Colon (tissue), 2 donors: ENCODE measurements at regions not wholly inside any gene's neighbourhood (a gene's known extent, or its start where the extent isn't known, plus 50 kb on each side); places are given as distances from the start of the nearest gene placed in this dataset.
"Not testable (repeated sequence)": the region's sequence is repeated elsewhere in the genome, so short reads cannot be mapped to it uniquely, and the experiment has no call there.

Source experiments
- FAIRE-seq: peaks from 2 replicates; lab custom pipeline; 2012; peaks lifted over from hg19 to GRCh38; lab: Jason Lieb, UNC
- donor health status: control.
- donor health status: control.

DNA sequence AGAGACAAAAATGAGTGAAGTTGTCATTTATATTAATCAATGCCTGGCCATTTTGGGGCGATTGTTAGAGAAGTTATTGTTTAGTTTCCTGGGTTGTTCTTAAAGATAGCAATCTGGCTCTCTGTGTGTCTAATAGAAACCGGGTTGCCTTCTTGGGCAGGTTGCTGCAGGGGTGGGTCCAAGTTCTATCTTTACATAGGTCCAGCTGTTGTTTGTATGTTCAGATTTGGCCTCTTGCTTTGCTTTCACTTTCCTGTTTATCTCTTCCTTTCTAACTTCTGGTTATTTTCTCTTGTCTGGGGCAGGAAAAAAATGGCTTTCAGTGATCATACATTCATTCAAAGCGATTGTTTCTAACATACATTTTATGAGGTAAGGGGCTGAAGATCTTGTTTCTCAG, 128.4 kb upstream of the NOX3 start:
- FAIRE-seq: no peak

DNA sequence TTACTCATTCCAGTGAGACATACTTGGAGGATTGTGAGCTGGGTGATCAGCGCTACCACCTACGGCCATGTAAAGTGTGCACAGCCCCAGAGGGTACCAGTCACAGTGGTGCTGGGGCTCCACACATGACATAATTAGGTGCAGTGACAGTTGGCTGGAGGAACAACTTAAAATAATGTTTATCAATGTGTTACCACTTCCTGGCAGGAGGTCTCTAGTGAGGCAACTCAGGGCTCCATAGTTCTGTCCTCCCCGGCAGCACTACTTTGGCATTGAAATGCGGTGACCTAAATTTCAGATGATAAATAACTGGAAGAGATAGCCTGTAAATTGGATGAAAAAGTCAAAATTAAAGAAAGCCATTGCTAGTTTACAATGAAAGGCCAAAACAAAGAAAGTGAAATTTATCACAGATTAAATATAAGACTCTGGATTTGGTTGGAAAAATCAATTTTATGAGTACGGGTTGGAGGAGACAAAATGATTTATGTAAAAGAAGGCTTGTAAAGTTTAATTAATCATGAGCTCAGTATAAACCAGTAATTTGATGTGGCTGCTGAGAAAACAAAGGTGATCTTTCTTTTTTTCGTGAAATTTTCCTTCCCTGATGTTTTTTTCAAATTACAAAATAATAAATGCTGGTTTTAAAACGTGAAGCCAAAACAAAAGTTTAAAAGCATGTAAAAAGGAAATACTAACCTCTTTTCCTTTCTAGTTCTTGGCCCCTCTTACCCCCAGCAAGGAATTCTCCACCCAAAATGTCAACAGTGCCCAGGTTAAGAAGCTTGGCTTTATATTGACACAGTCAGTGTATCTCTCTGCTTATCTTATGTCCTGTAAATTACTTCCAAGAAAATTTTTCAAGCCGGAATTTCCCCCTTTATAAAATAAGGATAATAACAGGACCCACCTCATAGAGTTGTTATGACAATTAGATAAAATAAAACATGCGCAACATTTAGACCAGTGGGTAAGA, 126.7 kb upstream of the NOX3 start:
- no peak for FAIRE-seq

DNA sequence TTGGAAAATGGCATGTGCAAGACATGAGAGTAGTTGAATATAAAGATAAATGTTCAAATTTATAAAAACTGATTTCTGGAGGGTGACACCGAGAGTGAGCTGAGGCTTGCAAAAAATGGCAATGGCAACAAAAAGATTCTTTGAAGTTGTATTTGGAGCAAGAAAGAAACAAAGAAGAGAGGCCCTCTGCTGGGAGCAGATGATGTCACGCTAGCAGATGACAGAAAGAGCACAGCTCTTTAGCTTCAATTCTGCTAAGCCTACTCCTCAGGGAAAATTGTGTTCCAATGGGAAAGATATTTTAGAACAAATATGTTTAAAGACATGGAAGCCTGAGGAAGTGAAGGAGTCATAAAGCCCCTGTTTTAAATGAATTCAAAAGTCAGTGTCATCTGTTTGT, 125.3 kb upstream of the NOX3 start:
- FAIRE-seq: no peak

DNA sequence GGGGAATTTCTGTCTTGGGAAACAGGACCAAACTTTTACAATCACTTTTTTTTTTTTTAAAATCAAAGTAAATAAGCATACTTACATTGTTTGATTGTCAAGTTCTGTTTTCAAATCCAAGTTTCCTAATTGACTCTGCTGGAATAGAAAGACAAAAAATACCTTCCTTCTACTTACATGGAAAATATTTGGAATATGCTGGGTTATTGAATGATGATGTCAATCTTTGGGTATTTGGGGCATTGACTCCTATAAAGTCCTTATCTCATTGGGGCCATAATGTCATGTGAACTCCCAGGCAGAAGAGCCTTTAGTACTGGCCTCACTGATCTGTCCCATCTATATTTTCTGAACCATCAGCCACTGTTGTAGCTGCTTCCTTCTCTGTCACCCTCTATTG, 122.6 kb upstream of the NOX3 start:
- FAIRE-seq: no peak

DNA sequence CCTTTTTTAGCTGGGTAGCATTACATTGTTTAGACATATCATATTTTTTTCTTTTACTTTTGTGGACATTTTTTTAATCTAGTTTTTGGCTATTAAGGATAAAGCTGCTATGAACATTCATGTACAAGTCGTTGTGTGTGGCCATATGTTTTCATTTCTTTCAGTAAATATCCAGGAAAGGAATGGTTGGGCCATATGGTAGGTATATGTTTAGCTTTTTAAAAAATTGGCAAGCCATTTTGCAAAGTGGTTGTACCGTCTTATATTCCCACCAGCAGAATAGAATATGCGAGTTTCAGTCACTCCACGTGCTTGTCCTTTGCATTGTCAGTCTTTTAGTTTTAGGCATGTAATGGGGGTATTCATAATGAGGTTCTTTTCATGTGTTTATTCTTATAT, 106.3 kb upstream of the NOX3 start:
- no peak for FAIRE-seq

DNA sequence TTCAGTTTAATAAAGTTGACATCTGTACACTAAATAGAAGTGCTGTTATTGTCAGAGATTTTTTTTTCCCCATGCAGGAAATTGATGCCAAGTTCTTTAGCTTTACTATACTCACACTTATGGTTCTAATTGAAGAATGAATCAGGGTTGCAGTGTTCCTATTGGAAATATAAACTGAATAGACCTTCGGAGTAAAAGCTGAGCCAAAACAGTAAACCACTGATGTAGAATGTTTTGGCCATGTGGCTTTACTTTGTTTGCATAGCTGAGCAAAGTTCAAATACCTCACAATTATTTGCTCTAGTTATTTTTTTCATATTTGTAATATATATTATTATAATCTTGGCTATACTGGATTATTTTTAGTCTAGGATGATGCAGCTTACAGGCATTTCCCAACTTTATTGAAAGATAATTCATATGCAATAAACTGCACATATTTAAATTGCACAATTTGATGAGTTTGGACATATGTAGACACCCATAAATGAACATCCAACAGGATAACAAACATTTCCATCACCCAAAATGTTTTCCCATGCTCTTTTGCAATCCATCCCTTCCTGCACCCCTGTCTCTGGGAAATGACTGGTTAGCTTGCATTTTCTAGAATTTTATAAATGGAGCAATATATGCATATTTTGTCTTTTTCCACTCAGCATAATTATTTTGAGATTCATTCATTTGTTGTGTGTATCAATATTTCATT, 105.8 kb upstream of the NOX3 start:
- FAIRE-seq: no peak

DNA sequence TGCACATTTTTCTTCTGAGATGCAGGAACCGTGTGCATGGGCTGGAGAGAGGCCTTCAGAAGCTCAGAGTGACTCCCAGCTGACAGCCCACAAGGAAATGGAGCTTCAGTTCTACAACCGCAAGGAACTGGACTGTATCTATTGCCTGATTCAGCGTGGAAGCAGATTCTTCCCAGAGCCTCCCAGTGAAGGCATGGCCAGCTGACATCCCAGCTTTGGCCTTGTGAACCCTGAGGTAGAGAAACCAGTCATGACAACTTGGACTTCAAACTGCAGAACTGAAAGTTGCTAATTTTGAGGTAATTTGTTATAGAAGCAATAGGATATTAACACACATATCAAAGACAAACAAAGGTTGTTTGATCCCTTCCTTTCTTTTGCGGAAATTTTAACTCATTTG, 94.3 kb upstream of the NOX3 start:
- no peak for FAIRE-seq

DNA sequence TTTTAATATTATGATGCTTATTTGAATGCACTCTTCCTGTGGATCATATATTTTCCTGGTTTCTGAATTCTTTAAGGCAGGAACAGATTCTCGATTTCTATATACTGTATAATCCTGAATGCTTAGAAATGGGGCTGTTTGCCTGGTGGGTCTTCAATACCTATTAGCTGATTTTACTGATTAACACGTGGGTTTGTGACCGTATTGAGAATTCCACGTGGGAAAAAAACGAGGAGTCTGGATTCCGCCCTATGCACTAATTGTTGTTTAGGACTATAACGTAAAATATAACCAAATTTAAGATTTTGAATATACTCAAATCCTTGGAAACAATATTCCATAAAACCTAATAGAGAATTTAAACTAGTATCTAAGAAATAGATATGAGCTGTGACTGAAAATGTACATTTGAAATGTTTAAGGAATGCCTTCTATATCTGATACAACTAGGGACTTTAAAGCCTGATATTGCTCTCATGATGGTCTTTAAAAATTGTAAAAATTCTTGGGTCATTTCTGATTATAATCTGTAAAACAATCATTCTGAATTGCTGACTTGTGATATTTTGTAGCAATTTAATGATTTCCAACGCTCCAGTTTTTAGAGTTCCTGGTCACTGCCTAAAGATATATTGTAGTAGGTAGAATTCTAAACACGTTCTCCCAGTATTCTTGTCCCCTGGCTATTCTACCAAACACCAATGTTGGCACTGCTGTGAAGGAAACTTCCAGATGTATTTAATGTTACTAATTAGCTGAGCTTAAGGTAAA, 93.6 kb upstream of the NOX3 start:
- FAIRE-seq: no peak

DNA sequence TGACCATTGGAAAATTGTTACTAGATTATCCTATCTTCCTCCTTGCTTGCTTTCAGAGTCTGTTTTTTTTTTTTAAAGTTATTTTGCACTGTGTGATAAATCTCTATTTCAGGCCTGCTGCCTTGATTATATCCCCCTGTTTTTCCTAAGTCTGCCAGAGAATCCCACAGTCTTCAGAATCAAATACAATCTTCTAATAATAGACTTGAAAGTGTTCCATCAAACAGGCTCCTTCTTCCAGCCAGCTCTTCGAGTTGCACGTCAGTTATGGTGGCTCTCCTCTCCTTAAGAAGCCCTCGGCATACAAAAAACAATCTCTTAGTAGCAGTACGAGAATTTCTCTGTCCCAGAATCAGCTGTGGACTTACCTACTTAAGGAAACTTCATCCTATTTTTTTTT, 92.9 kb upstream of the NOX3 start:
- FAIRE-seq: no peak

DNA sequence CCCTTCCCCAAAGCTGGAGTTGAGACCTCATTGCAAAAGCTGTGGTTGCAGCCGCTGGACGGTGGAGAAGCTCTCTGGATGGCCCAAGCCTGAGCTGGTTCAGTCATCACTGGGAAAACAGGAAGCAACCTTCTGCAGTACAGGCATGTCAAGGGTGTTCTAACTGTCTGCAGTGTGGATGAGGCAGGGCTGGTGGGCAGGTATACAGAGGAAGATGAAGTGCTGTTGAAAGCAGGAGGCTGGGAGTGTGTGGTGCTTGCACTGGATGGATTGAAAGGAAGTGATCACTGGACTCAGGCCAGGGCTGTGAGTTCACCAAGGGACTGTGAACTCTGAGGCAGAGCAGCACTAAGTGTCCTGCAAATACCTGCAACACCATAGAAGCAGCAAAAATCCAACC, 89.0 kb upstream of the NOX3 start:
- no peak for FAIRE-seq

DNA sequence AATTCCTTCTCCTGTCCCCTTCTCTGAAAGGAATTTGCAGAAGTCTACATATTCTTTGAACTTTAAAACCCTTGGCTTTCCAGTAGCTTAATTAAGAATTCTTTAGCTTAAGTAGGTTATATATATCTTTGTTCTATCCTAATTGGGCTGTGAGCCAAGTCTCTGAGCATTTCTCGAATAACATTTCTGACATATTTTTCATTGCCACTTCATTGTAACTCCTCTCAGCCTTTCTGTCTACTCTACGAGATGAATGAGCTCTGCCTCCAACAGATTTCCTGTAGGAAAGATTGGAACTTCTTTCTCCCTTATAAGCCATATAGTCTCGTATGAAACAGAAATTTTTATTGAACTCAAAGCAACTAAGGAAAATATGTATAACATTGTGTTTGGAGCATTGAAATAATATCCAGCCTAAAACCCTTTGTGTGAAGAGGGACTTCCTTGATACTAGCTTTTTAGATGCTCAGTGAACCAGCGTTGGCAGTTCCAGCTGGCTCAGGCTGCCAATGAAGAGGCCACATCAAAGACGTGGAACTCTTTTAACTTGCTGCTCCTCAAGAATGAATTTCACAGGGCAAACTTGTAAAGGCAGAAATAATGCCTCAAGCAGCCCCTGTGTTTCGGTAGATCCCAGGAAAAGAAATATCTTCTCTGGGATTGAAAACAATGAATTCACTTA, 87.7 kb upstream of the NOX3 start:
- FAIRE-seq: no peak

DNA sequence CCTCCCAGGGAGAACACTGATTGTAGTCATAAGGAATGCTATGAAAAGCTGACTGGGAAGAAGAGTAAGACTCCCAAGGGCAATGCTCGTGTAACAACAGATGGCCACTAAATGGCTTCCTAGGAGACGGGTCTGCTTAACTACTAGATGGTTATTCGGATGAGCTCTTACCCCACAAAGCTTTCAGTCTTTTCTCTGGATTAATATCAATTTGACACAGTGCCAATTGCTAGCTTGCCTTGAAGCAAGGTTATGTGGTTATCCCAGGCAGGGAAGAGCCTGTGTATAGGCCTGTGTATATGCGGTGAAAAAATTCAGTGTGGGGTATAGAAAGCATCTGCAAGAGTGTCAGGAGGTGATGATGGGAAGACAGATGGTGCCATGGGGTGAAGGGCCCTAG, 86.4 kb upstream of the NOX3 start:
- FAIRE-seq: no peak

DNA sequence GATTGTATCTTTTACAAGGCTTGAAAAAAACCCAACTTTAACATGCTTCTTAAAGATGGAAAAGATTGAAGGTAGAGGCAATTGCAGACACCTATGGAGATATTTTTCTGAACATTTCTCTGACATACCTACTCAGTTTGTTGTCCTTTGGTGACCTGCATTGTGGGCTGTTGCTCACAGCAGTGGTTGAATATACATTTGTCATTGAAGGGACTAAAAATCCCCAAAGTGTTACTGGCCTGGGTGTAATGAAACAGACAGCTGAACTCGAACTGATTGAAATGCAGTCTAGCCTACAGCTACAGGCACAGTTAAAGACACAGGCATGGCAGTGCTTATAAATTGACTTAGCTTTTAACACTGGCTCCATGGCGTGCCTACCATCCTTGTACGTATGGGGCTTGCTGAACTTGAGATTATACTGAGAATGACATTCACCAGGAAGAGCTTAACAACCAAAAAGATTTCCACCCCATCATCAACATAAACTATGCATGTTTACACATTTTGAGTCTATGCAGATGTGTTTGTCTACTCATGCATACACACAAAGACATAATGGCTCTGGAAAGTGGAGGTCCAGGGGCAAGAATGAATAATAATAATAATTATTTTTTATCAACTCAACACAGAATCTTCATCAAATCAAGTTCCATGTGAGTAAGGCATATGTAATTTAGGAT, 83.2 kb upstream of the NOX3 start:
- no peak for FAIRE-seq

DNA sequence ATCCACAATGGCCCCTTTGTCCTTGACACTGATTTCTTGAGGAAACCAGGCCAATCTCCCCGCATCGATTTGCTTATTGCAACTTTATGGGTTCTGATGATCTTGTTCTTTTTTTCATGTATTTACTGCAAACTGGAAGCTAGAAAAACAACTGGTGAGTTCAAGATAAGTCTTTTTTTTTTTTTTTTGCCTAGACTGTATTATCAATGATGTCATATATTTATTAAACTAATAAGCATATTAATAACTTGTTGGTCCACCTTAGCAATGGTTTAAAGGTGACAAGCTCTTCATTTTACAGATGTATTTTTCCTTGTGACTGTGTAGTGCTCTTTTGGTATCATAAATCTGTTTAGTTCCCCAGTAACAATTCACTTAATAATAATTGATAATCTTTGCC, 79.0 kb upstream of the NOX3 start:
- no peak for FAIRE-seq

DNA sequence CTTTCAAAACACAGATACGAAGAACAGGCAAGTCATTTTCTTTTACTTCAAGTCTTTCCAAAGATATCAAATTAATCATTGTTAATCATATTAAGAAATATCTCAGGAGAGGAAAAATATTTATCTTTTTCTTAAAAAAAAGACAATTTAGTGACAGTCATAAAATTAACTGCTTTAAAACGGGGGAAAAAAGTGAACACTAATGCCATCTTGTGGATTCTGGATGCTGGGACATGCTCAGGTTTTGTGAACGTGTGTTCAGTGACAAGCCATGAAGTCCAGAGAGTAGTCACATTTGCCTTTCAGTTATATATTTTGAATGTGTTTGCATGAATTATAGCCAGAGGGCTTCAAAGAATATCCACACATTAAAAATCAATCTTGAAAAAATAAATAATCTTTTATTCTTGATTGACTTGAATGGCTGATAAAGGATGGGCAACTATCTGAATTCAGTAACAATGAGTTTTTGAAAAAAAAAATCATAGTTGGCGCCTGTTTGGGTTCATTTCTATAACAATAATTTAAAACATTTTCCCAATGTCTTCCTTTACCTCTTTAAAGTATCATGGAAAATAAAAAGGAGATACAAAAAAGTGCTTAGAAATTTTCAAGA, 74.7 kb upstream of the NOX3 start:
- FAIRE-seq: no peak

DNA sequence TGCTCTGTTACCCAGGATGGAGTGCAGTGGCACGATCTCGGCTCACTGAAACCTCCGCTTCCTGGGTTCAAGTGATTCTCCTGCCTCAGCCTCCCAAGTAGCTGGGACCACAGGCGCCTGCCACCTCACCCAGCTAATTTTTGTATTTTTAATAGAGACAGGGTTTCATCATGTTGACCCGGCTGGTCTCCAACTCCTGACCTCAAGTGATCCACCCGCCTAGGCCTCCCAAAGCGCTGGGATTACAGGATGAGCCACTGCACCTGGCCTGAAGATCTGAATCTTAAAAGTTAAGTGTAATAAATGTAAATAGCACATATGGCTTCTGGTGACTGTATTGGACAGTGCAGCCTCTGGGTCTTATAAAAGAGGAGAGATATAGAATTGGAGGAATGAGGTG, 74.2 kb upstream of the NOX3 start:
- not testable (repeated sequence) for FAIRE-seq

DNA sequence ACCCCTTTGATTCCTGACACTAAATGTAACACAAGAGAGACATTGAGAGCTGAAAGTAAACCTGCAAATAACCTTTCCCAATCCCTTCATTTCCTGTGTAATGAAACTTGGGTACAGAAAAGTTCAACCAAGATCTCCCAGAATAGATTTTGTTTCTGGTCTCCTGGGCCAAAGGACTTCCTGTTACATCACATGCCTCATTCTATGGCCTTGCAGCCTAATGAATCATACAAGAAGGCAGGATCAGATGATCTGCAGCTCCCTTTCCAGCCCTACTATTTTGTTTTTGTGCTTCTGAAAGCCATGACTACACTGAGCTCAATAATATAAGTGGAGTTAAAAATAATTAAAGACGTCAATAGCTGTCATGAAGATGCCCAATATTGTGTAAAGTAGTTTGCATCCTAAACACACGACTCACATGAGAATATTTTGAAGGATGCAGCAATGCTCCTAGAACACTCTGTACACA, 73.4 kb upstream of the NOX3 start:
- FAIRE-seq: no peak

DNA sequence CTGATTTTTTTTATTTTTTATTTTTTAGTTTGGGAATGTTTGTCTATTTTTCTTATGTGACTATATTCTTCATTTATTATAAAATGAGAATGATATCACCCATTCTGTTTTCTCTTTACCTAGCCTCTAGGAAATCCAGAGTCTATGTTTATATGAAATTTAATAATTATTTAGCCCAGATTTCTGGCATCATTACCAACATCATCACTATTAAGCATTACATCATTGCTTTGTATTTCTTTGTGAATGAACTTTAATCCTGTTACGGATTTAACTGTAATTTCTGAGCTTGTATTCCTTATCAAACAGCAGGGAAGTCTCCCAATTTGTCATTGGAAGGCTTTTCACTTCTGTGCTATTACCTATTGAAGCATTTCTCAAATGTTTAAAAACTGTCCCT, 72.7 kb upstream of the NOX3 start:
- peak; percentile 21 for FAIRE-seq

DNA sequence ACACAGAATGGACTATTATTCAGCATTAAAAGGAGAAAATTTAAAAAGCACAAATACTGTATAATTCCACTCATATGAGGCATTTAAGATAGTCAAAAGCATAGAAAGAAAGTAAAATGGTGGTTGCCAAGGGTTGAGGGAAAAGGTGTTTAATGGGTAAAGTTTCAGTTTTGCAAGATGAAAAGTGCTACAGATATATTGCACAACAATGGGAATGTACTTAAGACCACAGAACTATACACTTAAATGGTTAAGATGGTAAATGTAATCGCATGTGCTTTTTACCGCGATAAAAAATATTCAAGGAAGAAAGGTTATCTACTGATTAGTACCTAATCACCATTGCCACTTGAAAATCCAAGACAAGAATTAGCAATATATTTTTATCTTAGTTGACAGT, 71.8 kb upstream of the NOX3 start:
- FAIRE-seq: no peak

DNA sequence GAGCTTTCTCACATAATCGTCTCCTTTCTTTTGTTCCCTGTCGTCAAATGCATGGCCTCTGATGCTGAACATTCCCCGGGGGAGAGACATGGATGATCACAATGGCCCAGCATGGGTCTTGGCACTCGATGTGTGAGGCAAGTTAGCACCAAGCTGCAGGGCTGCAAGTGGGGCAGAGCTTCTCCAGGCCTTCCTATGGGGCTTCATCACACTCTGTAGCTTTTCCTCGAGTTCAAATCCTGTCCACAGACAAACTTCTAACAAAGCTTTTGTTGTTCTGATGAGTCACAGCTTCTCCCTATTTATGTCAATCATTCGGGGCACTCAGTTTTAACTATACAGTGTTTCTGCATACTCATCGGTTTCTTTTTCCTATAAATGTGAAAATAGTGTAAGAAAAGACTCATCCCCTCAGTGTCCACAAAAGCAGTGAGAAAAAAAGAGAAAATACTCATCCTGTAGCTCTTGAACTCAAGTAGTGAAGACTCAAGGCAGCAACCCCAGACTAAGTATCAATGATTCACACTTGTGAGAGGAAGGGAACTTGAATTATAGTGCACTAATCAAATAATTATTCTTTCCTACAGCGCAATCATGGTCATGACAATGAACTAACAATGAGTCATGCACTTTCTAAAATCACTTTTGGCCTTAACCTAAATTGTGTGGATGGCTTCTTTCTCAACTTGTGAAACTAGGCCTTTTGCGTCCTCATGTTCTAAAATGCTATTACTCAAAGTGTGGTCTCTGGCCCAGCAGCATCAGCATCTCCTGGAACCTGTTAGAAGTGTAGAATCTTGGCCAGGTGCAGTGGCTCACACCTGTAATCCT, 68.4 kb upstream of the NOX3 start:
- FAIRE-seq: no peak
